Lower leg skin (tissue), 3 donors: ENCODE measurements at regions not wholly inside any gene's neighbourhood (a gene's known extent, or its start where the extent isn't known, plus 50 kb on each side); places are given as distances from the start of the nearest gene placed in this dataset.

Experiments
- POLR2A ChIP-seq, 2 donors: fragments of 450-650 bp; IDR thresholded peaks; one replicate each; pipeline ENCODE4 v1.6.1; 2016 to 2017; ENCODE audit warnings: antibody characterized with exemption in 2 of 2, mild to moderate bottlenecking in 1 of 2, moderate library complexity in 1 of 2
- TF ChIP-seq, protein P1 (sequence below), 3 donors: fragments of 450-650 bp; IDR thresholded peaks; one replicate each; pipeline ENCODE4 v1.5.1; 2016; ENCODE audit warnings: antibody characterized with exemption in 3 of 3, mild to moderate bottlenecking in 3 of 3, moderate library complexity in 2 of 3

GRCh38 chr2:66960161-66960560, 437.0 kb upstream of the ETAA1 start:
- TF ChIP-seq, protein P1, sequence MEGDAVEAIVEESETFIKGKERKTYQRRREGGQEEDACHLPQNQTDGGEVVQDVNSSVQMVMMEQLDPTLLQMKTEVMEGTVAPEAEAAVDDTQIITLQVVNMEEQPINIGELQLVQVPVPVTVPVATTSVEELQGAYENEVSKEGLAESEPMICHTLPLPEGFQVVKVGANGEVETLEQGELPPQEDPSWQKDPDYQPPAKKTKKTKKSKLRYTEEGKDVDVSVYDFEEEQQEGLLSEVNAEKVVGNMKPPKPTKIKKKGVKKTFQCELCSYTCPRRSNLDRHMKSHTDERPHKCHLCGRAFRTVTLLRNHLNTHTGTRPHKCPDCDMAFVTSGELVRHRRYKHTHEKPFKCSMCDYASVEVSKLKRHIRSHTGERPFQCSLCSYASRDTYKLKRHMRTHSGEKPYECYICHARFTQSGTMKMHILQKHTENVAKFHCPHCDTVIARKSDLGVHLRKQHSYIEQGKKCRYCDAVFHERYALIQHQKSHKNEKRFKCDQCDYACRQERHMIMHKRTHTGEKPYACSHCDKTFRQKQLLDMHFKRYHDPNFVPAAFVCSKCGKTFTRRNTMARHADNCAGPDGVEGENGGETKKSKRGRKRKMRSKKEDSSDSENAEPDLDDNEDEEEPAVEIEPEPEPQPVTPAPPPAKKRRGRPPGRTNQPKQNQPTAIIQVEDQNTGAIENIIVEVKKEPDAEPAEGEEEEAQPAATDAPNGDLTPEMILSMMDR (IDR thresholded peaks at IDR 0.05) = no peak
- TF ChIP-seq POLR2A (IDR thresholded peaks at IDR 0.05) = no peak
